Umbilical cord (tissue), 1 donor: ENCODE measurements at regions not wholly inside any gene's neighbourhood (a gene's known extent, or its start where the extent isn't known, plus 50 kb on each side); places are given as distances from the start of the nearest gene placed in this dataset.

Experiments
- DNase-seq: peaks from one replicate; pipeline ENCODE4 v3.0.0-alpha.2; 2015; ENCODE audit warnings: low spot score

DNA sequence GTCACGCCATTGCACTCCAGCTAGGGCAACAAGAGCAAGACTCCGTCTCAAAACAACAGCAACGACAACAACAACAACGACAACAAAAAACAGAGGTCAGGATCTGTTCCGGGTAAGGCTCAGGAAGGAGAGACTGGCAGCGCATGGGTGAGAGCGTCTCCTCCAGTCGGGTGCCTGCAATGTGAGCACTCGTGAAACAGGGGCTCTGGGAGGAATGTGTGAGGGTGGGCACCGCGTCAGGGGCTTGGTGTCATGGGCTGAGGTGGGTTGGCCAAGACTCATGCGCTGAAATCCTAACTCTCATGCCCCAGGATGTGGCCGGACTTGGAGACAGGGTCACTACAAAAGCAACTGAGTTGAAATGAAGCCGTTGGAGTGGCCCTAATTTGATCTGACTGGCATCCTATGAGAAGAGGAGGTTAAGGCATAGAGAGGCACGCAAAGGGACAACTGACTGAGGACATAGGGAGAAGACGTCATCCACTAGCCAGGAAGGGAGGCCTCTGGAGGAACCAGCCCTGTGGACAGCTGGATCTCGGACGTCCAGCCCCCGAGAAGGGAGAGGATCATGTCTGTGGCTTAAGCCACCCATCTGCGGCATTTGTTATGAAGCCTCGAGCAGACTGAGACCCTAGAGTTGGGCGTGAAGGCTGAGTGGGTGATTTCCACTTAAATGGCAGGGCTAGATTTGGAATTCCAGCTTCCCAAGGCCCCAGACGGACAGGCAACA, 241.5 kb upstream of the PITRM1 start:
- DNase-seq: no peak

DNA sequence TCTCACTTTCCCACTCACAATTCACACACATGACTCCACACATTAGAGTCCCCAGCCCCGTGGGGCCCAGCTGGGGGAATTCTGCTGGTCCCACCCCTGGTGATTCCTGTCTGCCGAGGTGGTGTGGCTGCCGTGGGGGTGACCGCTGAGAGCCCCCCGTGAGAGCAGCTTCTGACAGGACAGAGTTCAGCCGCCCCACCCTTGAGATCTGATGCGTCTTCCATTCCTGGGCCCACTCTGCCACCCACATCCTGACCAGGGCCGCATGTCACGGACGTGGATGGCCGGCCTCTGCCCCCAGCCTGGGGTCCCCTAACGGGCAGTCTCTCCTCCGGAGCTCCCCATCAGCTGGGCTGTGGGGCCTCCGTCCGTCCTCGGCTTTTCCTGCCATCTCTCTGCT, 240.1 kb upstream of the PITRM1 start:
- no peak for DNase-seq

DNA sequence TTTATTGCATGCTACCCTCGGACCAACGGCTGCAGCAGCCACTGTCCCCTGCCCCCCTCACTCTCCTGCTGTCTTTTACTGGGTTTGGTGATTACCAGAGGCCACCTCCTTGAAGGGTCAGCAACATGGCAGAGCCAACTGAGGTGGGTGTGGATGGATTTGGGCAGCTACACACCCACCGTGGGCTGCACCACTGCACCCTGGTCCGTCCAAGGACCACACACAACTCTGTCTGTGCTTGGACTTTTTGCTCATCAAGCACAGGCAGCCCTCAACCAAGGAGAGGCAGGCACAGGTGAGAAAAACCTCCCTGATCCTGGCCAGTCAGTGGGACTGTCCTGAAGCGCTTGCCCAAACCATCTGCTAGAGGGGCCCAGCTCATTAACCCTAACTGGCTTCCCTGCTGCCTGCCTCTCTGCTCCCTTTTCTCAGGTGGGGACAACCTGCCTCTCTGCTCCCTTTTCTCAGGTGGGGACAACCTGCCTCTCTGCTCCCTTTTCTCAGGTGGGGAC, 239.5 kb upstream of the PITRM1 start:
- no peak for DNase-seq

DNA sequence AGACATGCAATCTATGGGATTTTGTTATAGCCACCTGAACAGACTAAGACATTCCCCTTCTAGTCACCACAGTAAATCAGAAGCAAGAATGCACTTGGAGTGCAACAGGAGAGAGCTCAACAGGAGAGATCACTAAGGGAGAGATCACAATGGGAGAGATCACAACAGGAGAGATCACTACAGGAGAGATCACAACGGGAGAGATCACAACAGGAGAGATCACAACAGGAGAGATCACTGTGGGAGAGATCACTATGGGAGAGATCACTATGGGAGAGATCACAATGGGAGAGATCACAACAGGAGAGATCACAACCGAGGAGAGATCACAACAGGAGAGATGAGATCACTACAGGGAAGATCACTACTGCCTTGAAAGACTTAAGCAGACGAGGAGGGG, 238.5 kb upstream of the PITRM1 start:
- DNase-seq: no peak

DNA sequence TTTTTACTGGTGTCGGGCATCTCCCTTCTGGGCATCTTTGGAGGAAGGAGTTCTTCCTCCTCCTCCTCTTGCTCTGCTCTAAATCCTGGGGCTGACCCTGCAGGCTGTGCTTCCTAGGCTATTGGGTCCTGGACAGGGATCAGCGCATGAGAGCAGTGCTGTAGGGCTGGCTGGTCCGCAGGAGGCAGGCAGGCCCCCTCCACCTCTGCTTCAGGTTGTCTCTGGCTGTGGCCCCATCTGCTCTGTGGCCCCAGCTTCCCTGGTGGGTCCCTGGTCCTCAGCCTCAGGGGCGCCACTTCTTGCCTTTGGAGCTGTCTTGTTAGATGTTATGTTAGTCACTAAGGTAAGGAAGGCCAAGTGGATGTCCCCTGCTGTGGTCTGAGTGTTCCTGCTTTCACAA, 237.3 kb upstream of the PITRM1 start:
- DNase-seq: no peak

DNA sequence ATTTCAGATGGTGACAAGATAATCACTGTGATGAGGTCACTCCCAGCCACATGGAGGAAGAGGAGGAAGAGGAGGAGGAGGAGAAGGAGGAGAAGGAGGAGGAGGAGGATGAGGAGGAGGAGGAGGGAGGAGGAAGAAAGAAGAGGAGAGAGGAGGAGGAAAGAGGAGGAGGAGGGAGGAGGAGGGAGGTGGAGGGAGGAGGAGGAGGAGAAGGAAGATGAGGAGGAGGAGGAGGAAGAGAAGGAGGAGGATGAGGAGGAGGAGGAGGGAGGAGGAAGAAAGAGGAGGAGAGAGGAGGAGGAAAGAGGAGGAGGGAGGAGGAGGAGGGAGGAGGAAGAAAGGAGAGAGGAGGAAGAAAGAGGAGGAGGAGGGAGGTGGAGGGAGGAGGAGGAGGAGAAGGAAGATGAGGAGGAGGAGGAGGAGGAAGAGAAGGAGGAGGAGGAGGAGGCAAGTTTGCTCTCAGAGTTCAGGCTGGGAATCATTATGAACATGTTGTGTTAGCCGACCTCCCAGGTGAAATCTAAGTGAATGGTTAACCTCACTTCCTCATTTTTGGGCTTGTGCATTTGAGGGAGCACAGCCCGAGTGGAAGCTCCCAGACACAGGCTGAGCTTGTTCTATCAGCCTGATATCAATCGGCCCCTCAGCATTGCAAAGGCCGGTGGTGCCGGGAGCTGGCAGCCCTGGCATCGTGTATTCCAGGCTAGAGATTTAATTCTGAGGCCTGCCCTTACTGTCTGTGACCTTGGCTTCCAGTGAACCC, 236.2 kb upstream of the PITRM1 start:
- DNase-seq: no peak

DNA sequence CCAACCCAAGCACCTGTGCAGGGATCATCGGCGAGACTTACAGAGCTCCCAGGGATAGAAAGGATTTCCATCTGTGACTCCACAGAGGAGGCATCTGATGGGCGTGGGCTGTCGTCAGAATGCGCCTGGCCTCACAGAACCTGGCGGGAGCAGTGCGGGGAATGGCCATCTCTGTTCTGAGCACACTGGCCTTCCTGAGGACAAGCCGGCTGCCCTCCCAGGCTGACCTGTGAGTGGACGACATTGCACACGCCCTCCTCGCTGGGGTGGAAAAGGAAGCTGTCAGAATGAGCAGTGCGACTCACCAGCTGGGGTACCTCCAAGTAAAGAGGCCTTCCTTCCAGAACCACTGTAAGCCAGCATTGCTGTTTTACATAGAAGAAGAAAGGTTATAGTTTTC, 234.6 kb upstream of the PITRM1 start:
- no peak for DNase-seq

DNA sequence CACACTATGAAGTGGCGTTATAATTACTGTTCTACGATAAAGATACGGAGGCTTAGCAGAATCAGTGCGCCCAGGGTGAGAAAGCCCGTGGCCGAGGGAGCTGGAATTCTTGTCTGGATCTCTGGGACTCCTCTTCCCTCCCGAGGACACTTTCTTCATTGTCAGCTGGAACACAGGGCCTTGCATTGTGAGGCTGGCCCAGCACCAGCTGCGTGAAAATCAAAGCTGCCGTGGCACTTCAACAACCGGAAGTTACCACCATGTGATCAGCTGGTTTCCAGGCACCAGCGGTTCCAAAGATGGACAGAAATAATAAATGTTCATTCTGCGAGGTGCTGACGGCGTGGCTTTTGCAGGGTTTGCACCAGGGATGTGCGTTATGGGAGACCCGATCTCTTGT, 234.0 kb upstream of the PITRM1 start:
- no peak for DNase-seq

DNA sequence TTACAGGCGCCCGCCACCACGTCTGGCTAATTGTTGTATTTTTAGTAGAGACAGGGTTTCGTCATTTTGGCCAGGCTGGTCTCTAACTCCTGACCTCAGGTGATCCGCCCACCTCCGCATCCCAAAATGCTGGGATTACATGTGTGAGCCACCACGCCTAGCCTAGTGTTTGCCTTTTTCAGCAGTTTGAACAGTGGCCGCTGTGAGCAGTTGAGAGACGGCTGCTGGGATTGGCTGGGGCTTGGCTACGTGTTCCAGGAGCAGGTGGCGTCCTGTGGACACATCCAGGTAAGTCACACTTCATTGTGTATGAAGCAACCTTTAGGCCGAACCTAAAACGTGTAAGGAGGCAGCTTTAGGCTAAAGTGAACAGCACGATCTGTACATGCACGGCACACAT, 231.8 kb upstream of the PITRM1 start:
- DNase-seq: no peak

DNA sequence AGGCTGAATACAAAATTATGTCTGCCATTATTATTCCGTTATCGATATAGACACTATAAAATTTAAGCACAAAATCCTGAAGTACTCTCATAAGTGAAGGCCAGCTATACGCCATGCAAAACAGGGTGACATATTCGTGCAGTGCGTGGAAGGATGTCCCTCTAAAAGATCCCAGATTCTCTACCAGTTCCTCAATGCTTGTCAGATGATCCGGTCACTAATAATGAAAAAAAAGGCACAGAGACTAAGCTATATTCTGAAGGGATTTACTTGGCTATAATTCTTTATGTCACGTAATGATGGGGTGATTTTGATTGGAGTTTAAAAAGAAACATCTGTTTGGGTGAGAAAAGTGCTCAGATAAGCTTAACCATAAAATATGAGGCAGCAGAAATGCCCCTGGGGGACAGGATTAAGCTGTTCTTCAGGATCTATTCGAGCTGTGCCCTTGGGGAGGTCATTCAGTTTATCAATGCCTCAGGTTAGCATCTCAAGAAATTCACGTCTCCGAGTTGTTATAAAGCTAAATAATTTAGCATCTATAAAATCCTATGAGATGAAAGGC, 229.7 kb upstream of the PITRM1 start:
- DNase-seq: no peak

DNA sequence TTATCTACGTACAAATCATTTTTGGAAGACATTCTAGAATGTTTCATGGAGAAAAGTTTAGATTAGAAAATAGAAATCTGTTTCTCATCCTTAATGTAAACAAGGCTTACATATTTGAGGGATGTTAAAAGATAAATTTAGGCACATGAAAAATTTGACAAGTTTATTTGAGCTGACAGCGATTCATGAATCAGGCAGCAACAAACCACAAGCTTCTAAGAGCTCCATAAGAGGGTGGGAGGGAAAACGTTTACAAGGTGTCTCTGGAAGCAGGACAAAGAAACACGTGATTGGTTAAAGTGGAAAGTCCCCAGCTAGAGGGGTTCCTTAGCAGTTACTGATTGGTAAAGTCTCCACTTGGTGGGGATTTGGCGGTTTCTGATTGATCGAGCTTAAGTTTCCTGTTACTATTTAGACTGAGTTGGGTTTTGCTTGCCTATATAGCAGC, 228.9 kb upstream of the PITRM1 start:
- DNase-seq: no peak

DNA sequence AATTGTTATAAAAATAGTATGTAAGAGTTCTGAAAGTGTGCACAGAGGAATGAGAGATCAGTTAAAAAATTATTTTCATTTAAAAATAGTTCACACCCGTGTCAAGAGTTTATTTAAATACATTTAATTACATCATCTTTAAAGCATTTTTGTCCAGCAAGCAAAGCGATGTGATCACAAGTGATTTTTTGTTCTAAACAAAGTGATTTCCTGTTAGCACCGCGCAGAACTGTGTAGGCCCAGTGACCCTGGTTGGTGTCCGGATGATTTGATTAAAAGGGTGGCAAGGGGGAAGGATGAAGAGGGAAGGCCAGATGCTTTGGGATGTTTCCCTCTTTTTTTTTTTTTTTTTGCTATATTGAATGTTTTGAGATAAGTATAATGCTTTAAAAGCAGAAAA, 227.8 kb upstream of the PITRM1 start:
- DNase-seq: peak; percentile 29

DNA sequence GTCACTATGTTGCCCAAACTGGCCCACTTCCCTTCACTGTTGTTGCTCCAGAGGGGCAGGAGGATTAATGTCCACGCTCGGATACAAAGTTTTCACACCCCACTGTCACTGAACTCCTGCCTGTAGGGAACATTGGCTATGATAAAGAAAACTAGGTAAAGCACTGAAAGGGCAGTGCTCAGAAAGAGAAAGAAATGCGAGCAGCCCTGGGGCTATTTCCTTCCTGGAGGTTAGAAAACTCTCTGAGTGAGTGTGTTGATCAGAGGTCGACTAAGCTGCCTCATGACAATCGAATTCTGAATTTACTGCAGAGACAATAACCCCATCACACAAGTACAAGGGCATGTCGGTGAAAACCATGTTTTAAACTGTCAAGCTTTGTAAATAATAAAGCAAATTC, 227.2 kb upstream of the PITRM1 start:
- no peak for DNase-seq

DNA sequence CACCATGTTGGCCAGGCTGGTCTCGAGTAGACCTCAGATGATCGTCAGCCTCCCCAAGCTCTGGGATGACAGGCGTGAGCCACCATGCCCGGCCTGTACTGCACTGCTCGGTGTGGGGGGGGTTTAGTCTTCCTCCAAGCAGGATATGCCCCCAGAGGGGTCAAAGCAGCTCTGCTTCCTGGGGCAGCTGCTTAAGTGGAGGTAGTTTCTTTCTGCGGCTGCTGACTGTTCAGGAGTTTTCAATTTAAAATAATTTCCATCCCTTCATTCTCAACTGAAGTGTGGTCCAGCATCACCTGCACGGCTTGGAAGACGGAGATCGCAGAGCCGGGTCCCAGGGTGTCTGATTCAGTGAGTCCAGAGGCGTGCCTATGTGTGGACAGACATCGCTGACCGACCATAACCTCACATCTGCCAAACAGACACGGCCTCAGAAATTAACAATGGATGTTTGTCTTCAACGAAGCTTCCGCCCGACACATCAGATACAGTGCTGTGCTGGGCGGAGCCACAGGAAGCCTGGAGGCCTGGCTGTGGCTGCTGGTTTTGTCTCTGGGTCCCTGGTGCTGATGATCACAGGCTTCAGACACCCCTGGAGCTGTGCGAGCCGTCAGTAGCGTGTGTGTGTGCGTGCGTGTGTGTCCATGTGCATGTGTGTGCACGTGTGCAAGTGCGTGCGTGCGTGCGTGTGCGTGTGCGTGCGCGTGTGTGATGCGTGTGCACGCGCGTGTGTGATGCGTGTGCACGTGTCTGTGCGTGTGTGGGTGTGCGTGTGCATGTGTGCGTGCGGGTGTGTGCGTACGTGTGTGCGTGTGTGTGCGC, 226.5 kb upstream of the PITRM1 start:
- no peak for DNase-seq

DNA sequence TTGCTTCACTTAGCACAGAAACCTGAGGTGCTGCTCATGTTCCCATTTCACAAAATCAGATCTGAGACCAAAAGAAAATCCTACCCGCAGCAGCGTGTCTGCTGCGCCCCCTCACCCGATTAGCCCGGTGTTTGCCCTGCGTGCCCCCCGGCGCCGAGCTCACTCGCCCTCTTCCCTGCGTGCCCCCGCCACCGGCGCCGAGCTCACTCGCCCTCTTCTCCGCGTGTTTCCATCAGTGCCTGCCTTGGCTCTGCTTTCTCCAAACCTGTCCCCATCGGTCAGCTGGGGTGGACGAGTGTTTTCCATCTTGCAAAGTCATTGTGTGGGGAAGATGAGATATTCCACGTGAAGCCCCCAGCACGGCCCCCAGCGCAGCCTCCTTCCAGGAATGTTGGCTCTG, 225.3 kb upstream of the PITRM1 start:
- no peak for DNase-seq

DNA sequence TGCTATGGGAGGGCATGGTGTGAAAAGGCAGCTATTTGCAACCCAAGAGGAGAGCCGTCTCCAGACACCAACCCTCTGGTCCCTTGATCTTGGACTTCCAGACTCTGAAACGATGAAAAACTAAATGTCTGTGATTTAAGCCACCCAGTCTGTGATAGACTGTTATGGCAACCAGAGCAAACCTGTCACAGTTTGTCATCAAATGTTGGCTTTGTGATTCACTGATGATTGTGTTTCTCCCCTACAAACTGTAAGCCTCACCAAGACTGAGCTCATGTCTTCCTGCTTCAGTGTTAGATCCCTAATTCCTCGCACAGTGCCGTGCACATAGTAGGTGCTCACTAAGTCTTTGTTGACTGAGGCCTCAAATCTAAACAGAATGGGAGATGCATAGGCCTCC, 224.6 kb upstream of the PITRM1 start:
- DNase-seq: no peak

DNA sequence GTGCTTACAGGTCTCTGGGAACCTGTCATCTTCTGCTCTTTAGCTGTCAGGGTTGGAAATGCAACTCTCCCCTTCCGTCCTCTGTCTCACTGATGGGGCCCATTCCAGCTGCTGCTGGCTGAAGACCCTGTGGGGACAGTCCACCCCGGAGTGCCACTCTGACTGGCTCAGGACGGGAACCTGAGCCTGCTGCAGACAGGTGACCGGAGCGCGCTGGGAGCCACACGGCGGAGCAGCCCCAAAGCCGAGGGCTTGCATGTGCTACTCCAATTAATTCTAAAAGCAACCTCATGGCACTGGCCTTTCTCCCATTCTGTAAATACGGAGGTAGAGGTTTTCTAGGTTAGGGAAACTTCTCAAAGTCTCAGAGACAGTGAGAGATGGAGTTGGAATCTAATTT, 223.5 kb upstream of the PITRM1 start:
- no peak for DNase-seq

DNA sequence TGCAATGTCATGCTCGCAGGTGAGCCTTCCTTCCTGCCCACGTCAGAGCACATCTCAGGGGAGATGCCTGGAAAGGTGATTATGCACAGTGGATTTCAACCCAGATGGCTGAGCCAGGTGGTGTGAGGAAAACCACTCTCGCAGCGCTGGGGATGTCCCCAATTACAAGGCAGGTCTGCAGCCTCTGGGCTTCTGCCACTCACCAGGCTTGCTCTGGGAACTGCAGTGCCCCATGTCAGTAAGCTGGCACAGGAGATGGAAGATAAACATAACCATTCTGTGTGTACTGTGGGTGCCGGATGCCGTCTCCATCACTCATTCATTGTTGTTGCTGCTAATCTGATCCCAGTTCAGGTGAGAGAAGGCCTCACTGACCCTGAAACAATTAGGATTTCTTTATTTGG, 222.9 kb upstream of the PITRM1 start:
- no peak for DNase-seq

DNA sequence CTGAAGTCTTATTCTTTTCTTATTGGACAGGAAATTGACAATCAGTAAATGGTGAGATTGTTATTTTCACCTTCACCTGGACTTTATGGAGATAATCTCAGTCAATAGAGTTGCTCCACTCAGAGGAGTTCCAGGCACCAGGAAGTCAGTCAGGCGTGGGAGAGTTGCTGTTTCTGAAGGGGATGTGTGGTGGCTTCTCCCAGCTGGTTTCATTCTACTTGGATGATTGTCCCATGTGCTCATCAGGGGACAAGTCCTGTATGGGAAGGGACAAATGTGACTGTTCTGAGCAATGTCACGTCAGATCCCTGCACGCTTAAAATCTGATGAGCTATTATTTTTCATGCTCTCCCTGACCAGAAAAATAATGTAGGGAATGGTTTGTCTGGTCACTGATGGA, 222.5 kb upstream of the PITRM1 start:
- no peak for DNase-seq

DNA sequence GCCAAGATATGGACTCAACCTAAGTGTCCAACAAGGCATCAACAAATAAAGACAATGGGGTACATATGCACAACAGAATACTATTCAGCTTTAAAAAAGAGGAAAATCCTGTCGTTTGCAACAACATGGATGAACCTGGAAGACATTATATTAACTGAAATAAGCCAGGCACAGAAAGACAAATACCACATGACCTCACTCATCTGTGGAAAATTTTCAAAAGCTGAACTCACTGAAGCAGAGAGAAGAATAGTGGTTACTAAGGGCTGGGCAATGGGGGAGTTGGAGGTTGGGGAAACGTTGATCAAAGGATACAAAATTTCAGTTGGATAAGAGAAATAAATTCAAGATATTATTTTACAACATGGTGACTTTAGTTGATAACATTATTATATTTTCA, 221.4 kb upstream of the PITRM1 start:
- peak; percentile 23 for DNase-seq

DNA sequence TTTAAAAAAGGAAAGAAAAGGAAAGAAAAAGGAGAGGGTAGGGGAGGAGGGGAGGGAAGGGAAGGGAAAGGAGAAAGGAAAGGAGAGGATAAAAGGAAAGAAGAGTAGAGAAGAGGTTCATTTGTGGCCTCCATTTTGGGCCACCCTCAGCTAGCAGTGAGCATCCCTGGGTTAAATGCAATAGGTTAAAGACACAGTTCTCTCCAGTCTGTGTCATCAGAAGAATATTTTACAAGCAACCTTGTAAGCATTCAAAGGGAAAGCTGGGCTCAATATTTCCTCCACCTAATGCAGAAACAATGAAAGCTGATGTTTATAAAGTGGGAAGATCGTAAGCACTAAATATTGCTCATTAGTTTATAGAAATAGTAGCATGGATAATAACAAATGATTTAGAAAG, 219.1 kb upstream of the PITRM1 start:
- DNase-seq: no peak

DNA sequence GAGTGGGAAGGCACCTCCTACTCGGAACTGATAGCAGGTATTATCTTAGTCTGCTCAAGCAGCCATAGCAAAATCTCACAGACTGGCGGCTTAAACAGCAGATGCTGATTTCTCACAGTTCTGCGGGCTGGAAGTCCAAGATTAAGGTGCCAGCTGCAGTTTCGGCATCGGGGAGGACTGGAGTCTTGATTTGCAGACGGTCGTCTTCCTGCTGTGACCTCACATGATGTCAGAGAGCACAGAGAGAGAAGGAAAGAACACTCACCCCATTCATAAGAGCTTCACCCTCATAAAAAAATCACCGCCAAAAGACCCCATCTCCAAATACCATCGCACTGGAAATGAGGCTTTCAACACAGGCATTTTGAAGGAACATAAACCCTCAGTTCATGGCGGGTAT, 216.5 kb upstream of the PITRM1 start:
- peak; percentile 54 for DNase-seq
